ENCODE measurements at regions not wholly inside any gene's neighbourhood (a gene's known extent, or its start where the extent isn't known, plus 50 kb on each side); places are given as distances from the start of the nearest gene placed in this dataset.

DNA sequence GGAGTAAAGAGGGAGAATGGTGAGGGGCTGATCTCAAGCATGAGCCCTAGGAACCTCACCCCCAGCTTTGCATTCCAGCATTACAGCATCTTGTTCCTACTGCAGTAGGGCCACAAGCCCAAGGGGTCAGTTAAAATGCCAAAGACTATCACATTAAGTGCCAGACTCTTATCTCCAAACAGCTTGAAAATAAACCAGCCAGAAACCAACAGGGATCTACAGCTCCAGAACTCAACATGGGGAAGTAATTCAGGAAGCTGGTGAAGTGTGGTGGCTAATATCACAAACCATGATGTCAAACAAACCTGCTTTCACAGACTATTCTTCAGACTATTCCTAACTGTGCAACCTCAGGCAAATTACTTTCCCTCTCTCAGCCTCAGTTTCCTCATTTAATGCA is 278.3 kb downstream of the TNS1 start:
- peaks cover 2% of the 10 kb centered on the region for H3K9me3 ChIP-seq (ENCODE audit: control insufficient read depth, insufficient read depth, low read length)
- no peak for DNase-seq (ENCODE audit: low read depth in 4 of 6, low spot score in 6 of 6)
- H3K27ac ChIP-seq (ENCODE audit: low read depth, low read length): no peak overlapping the region
- peaks cover 4% of the 10 kb centered on the region for H3K4me1 ChIP-seq (ENCODE audit: control insufficient read depth, insufficient read depth, low read length)
- H3K4me3 ChIP-seq (ENCODE audit: low read depth, low read length): no peak overlapping the region
- H3K36me3 ChIP-seq (ENCODE audit: control insufficient read depth, insufficient read depth, low read length): no peaks in the 10 kb centered on the region
- no peaks in the 10 kb centered on the region for H3K27me3 ChIP-seq (ENCODE audit: control insufficient read depth, insufficient read depth, low read length)

DNA sequence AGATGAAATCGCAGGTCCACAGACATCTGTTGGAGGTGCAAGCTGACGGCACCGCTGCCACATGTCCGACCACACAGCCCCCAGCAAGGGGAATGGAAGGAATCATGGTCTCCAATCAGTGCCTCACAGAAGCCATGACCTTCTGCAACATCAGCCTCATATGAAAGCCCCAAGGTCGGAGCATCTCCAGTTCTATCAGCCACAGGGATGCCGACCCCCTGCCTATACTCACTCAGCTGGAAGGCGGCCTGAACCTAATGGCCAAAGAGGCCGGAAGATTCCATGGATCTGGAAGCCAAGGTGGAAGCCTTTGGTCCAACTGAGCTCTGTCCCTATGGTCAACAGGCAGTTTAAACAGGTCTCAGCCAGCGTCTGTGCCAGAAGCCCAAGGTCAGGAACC is 278.8 kb downstream of the TNS1 start:
- 98% methylated on average over 6 of the region's 9 CpGs for WGBS (ENCODE audit: insufficient coverage)

DNA sequence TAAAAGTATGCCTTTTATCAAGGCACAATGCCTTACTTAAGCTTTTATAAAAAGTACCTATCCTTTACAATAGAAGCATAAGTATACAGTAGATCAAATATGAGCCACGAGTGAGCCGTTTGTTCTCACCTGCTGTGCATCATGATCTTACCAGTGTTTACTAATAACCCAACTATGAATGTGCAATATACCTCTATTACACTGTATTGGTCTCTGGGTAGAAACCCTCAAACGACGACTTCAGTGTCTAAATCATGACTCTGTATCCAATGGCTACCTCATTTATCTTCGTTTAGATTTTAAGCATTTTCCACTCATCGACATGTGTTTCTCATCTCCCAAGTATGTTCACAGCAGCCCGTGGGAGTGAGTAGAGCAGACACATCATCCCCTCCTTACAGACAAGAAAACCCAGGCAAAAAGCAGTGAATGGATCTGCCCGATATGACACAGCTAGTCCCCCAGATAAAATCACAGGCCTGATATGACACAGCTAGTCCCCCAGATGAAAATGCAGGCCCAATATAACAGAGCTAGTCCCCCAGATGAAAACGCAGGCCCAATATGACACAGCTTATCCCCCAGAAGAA is 279.8 kb downstream of the TNS1 start:
- no peak overlapping the region for H3K27ac ChIP-seq (ENCODE audit: low read depth, low read length)
- 81% methylated on average over 7 of the region's 9 CpGs for WGBS (ENCODE audit: insufficient coverage)
- no peak overlapping the region for H3K4me3 ChIP-seq (ENCODE audit: low read depth, low read length)
- peaks cover 2% of the 10 kb centered on the region for H3K9me3 ChIP-seq (ENCODE audit: control insufficient read depth, insufficient read depth, low read length)
- peak in 1 of 6 donors; percentile 69 for DNase-seq (ENCODE audit: low read depth in 4 of 6, low spot score in 6 of 6)
- no peaks in the 10 kb centered on the region for H3K27me3 ChIP-seq (ENCODE audit: control insufficient read depth, insufficient read depth, low read length)
- peaks cover 4% of the 10 kb centered on the region for H3K4me1 ChIP-seq (ENCODE audit: control insufficient read depth, insufficient read depth, low read length)
- no peaks in the 10 kb centered on the region for H3K36me3 ChIP-seq (ENCODE audit: control insufficient read depth, insufficient read depth, low read length)

More for the DNA sequence above, 278.8 kb downstream of the TNS1 start:
- Histone ChIP-seq H3K36me3 (ENCODE audit: control insufficient read depth, insufficient read depth, low read length) (no peaks in the 10 kb centered on the region), H3K9me3 (ENCODE audit: control insufficient read depth, insufficient read depth, low read length) (peaks cover 2% of the 10 kb centered on the region), H3K4me3 (ENCODE audit: low read depth, low read length) (no peak overlapping the region), H3K27me3 (ENCODE audit: control insufficient read depth, insufficient read depth, low read length) (no peaks in the 10 kb centered on the region), H3K4me1 (ENCODE audit: control insufficient read depth, insufficient read depth, low read length) (no peaks in the 10 kb centered on the region), H3K27ac (ENCODE audit: low read depth, low read length) (no peak overlapping the region)
- DNase-seq (ENCODE audit: low read depth in 4 of 6, low spot score in 6 of 6): no peak

DNA sequence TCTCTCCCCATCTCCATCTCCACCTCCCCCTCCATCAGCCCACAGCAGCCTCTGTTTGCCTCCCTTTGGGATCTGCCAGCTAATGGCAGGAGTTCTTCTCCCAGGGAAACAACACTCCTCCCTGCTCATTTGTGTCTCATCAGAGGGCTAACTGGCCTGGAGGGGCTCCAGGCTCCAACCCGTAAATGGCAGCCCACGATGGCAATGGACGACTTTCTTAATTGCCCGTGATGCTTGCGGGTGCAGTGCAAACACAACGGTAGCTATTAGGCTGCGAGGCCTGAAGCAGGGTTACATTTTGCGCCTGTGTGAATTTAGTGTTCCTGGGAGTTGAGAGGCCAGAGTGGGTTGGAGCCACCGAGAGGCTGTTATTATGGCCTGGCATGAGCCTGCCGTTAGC is 285.1 kb downstream of the TNS1 start:
- H3K27me3 ChIP-seq (ENCODE audit: control insufficient read depth, insufficient read depth, low read length): no peaks in the 10 kb centered on the region
- 54% methylated on average over 9 of the region's 10 CpGs for WGBS (ENCODE audit: insufficient coverage)
- H3K4me3 ChIP-seq (ENCODE audit: low read depth, low read length): no peak overlapping the region
- peaks cover 43% of the 10 kb centered on the region for H3K4me1 ChIP-seq (ENCODE audit: control insufficient read depth, insufficient read depth, low read length)
- H3K27ac ChIP-seq (ENCODE audit: low read depth, low read length): no peak overlapping the region
- peak in 2 of 6 donors; percentile 23 to 67 for DNase-seq (ENCODE audit: low read depth in 4 of 6, low spot score in 6 of 6)
- no peaks in the 10 kb centered on the region for H3K36me3 ChIP-seq (ENCODE audit: control insufficient read depth, insufficient read depth, low read length)
- peaks cover 2% of the 10 kb centered on the region for H3K9me3 ChIP-seq (ENCODE audit: control insufficient read depth, insufficient read depth, low read length)

DNA sequence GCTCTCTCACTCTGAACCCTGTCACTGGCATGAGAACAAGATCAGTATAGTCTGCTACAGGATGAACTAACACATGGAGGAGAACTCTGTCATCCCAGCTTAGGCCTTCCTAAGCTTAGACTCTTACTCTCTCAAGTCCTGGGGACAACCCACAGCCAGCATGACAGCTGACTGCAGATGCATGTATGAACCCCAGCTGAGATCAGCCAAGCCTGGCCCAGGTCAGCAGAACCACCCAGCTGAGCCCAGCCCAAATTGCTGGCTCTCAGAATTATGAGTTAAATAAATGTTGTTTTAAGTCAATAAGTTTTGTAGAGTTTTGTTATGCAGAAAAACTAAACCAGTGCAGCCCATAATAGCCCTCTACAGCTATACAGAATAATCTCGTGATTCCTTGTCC is 287.3 kb downstream of the TNS1 start:
- WGBS (ENCODE audit: insufficient coverage): 100% methylated on average over 1 of the region's 1 CpG
- Histone ChIP-seq H3K27ac (ENCODE audit: low read depth, low read length) (no peak overlapping the region), H3K9me3 (ENCODE audit: control insufficient read depth, insufficient read depth, low read length) (no peaks in the 10 kb centered on the region), H3K36me3 (ENCODE audit: control insufficient read depth, insufficient read depth, low read length) (no peaks in the 10 kb centered on the region), H3K27me3 (ENCODE audit: control insufficient read depth, insufficient read depth, low read length) (no peaks in the 10 kb centered on the region), H3K4me3 (ENCODE audit: low read depth, low read length) (no peak overlapping the region), H3K4me1 (ENCODE audit: control insufficient read depth, insufficient read depth, low read length) (peaks cover 44% of the 10 kb centered on the region)
- DNase-seq (ENCODE audit: low read depth in 4 of 6, low spot score in 6 of 6): no peak

DNA sequence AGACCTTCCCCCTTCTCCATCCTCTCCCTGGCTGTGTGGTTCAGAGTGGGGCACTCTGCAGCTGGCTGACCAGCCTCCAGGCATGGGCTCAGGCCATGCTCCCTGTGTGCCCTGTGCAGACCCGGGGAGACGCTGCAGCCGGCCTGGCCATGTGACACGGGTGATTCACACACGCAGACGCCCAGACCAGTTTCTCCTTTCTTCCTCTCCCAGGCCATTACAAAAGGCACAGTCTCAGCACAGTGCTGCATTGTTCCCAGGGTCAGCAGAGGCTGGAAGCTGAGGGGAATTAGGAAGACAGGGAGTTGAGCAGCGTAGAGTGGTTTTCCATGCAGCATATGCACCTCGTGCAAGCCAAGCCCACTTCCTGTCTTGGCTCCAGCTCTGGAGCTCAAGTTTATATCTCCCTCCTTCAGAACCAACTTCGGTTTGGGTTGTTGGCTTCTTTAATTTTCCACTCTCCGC is 288.5 kb downstream of the TNS1 start:
- 40% methylated on average over 2 of the region's 10 CpGs for whole genome bisulfite sequencing (ENCODE audit: insufficient coverage)

DNA sequence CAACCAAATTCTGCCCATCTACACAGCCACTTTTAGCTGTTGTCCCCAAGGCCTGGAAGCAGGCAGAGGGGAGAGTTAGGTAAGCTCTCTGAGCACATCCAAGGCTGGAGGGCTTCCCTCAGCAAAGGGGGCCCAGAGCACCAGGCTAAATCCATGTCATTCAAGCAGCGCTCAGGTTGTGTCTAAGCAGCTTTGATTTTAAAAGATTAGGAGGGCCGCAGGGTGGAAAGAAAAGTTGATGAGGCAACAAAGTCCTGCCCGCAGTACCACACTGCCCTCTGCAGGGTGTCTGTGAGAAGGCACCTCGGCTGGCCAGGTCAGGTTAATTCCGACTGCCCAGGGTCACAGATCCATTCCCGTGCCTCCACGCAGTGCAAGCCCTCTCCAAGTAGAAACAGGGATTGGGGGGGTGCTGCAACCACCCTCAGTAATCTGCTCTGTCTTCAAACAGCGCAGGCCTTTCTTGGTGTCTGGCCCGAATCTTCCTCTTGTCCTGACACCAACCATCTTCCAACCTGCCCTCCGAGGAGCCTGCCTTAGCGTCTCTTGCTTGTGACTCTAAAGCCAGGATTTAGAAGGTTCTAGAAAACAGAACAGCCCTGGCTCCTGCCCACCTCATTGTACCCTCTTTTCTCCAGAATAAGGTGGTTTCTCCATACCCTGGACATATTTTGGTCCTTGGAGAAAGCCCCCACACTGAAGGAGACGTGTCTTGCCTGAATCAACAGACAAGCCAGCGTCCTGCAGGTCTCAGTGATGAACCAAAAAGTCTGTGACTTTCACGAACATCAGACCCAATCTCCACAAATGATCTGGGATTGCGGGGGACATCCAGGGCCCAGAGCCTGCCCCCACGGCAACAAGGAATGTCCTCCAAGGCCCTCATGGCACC is 289.2 kb downstream of the TNS1 start:
- Histone ChIP-seq H3K4me1 (ENCODE audit: control insufficient read depth, insufficient read depth, low read length) (peaks cover 44% of the 10 kb centered on the region), H3K27ac (ENCODE audit: low read depth, low read length) (peak overlapping the region; percentile 75), H3K4me3 (ENCODE audit: low read depth, low read length) (no peak overlapping the region), H3K9me3 (ENCODE audit: control insufficient read depth, insufficient read depth, low read length) (no peaks in the 10 kb centered on the region), H3K36me3 (ENCODE audit: control insufficient read depth, insufficient read depth, low read length) (no peaks in the 10 kb centered on the region), H3K27me3 (ENCODE audit: control insufficient read depth, insufficient read depth, low read length) (no peaks in the 10 kb centered on the region)
- WGBS (ENCODE audit: insufficient coverage): 53% methylated on average over 15 of the region's 16 CpGs
- peak; percentile 47 to 88 (median 61) for DNase-seq (ENCODE audit: low read depth in 4 of 6, low spot score in 6 of 6)

More for the DNA sequence above, 288.5 kb downstream of the TNS1 start:
- H3K27ac ChIP-seq (ENCODE audit: low read depth, low read length): peak overlapping the region; percentile 75
- H3K4me3 ChIP-seq (ENCODE audit: low read depth, low read length): no peak overlapping the region
- peaks cover 44% of the 10 kb centered on the region for H3K4me1 ChIP-seq (ENCODE audit: control insufficient read depth, insufficient read depth, low read length)
- no peaks in the 10 kb centered on the region for H3K9me3 ChIP-seq (ENCODE audit: control insufficient read depth, insufficient read depth, low read length)
- no peaks in the 10 kb centered on the region for H3K36me3 ChIP-seq (ENCODE audit: control insufficient read depth, insufficient read depth, low read length)
- H3K27me3 ChIP-seq (ENCODE audit: control insufficient read depth, insufficient read depth, low read length): no peaks in the 10 kb centered on the region
- peak; percentile 17 to 82 (median 48) for DNase-seq (ENCODE audit: low read depth in 4 of 6, low spot score in 6 of 6)

DNA sequence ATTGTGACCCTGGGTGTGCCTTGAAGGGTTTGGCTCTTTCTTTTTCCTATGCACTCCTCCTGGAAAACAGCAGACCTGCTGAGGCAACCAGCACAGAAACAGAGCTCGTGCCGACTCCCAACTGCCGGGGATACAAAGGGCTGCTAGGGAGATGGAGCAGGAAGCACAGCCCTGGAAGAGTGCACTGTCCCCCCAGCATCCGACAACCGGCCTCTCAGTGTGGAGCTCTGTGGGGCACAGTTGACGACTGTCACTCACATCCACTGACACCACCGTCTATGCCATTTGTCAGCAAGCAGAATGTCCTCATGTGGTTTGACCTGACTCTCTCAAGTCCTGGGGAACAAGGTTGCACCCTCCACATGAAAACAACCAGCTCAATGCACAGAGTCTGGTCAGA is 290.4 kb downstream of the TNS1 start:
- Histone ChIP-seq H3K27ac (ENCODE audit: low read depth, low read length) (no peak overlapping the region), H3K9me3 (ENCODE audit: control insufficient read depth, insufficient read depth, low read length) (no peaks in the 10 kb centered on the region), H3K27me3 (ENCODE audit: control insufficient read depth, insufficient read depth, low read length) (no peaks in the 10 kb centered on the region), H3K4me3 (ENCODE audit: low read depth, low read length) (no peak overlapping the region), H3K4me1 (ENCODE audit: control insufficient read depth, insufficient read depth, low read length) (peaks cover 34% of the 10 kb centered on the region), H3K36me3 (ENCODE audit: control insufficient read depth, insufficient read depth, low read length) (no peaks in the 10 kb centered on the region)
- 90% methylated on average over 7 of the region's 7 CpGs for WGBS (ENCODE audit: insufficient coverage)
- DNase-seq (ENCODE audit: low read depth in 4 of 6, low spot score in 6 of 6): no peak

DNA sequence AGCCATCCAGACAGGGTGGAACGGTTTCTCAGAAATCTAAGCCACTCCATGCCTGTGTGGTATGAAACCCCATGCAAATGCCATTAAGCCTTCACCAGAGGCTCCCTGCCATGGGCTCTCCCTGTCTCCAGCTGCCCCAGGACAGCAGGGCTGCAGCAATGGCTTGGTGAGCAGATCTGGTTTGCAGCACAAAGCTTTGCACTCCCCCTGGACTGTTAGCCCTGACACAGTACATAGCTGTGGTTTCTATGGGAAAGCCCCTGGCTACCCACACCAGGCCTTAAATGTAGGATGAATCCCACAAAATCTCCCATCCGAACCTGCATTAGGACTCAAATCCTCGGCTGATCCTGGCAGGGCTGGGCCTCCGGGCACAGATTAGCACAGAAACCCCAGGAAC is 291.6 kb downstream of the TNS1 start:
- no peak overlapping the region for H3K27ac ChIP-seq (ENCODE audit: low read depth, low read length)
- WGBS (ENCODE audit: insufficient coverage): 71% methylated on average over 4 of the region's 4 CpGs
- DNase-seq (ENCODE audit: low read depth in 4 of 6, low spot score in 6 of 6): no peak
- no peaks in the 10 kb centered on the region for H3K9me3 ChIP-seq (ENCODE audit: control insufficient read depth, insufficient read depth, low read length)
- H3K36me3 ChIP-seq (ENCODE audit: control insufficient read depth, insufficient read depth, low read length): no peaks in the 10 kb centered on the region
- no peak overlapping the region for H3K4me3 ChIP-seq (ENCODE audit: low read depth, low read length)
- H3K27me3 ChIP-seq (ENCODE audit: control insufficient read depth, insufficient read depth, low read length): no peaks in the 10 kb centered on the region
- H3K4me1 ChIP-seq (ENCODE audit: control insufficient read depth, insufficient read depth, low read length): peaks cover 28% of the 10 kb centered on the region

Measured in spinal cord (tissue), 9 donors.